ENCODE measurements at regions not wholly inside any gene's neighbourhood (a gene's known extent, or its start where the extent isn't known, plus 50 kb on each side); places are given as distances from the start of the nearest gene placed in this dataset.
A peak's percentile ranks its signal among the peaks of the same experiment; 100 is the strongest.

DNA sequence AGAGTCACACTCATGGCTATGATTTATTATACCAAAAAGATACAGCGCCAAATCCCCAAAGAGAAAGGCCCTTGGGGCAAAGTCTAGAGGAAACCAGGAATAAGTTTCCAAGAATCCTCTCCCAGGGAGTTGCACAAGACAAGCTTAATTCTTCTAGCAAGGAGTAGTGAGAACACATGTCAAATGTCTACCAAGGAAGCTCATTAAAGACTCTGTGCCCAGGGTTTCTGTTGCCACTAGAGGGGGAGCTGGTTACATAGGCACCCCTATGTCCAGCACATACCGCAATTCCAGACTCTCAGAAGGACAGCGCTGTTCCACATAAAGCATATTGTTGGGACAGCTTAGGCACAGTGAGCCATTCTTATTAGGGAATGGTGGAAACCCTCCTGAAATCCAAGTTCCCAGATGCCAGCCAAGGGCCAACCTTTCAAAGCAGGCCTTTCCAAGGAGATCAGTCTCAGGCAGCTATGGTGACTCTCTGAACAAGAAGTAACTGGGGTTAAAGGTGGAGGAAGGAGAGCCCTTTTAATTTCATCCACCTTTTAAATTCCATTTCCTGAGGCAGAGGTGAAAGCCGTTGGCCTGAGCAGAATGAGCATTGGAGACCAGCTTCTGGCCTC is 194.2 kb downstream of the UACA start:
- TF ChIP-seq POLR2A (IDR thresholded peaks at IDR 0.05; ENCODE audit: borderline replicate concordance, extremely low read depth, insufficient read depth, insufficient read length) (no peak), CTCF (IDR thresholded peaks at IDR 0.05 in 2 of 3, conservative IDR thresholded peaks at IDR 0.05 in 1 of 3; ENCODE audit: borderline replicate concordance in 1 of 3, insufficient read depth in 1 of 3, low read depth in 2 of 3, low read length in 2 of 3) (peak; percentile 79 to 93 (median 87)), MAX (IDR thresholded peaks at IDR 0.05) (no peak), ZNF274 (IDR thresholded peaks at IDR 0.05; ENCODE audit: low read depth, low read length) (no peak), YY1 (IDR thresholded peaks at IDR 0.05; ENCODE audit: extremely low read depth, insufficient replicate concordance, low read depth, low read length) (peak; percentile 10), SIN3A (IDR thresholded peaks at IDR 0.05; ENCODE audit: low read depth) (no peak), POLR2AphosphoS5 (IDR thresholded peaks at IDR 0.05; ENCODE audit: low read depth, low read length) (no peak), EZH2 (IDR thresholded peaks at IDR 0.05) (no peak), EZH2phosphoT487 (IDR thresholded peaks at IDR 0.05; ENCODE audit: borderline replicate concordance) (no peak)
